KMS-11 (cell line): ENCODE measurements at regions not wholly inside any gene's neighbourhood (a gene's known extent, or its start where the extent isn't known, plus 50 kb on each side); places are given as distances from the start of the nearest gene placed in this dataset.
"Not testable (repeated sequence)": the region's sequence is repeated elsewhere in the genome, so short reads cannot be mapped to it uniquely, and the experiment has no call there.

Experiments used
- H2AFZ ChIP-seq: fragments of 200-600 bp; sonication (generic); 2 replicates; pipeline ENCODE4 v1.6.1; 2016; ENCODE audit warnings: antibody characterized with exemption, mixed run types, low read depth
- H3K27ac ChIP-seq: fragments of 200-600 bp; sonication (generic); 2 replicates; pipeline ENCODE4 v1.6.1; 2016; ENCODE audit warnings: mild to moderate bottlenecking, mixed run types
- H3K27me3 ChIP-seq: fragments of 200-600 bp; sonication (generic); 2 replicates; pipeline ENCODE4 v1.6.1; 2017; ENCODE audit warnings: mild to moderate bottlenecking, low read depth, mixed run types, moderate library complexity; ENCODE audit not compliant: insufficient read depth
- H3K36me3 ChIP-seq: fragments of 200-600 bp; sonication (generic); 2 replicates; pipeline ENCODE4 v1.6.1; 2017; ENCODE audit warnings: mild to moderate bottlenecking, mixed run types; ENCODE audit not compliant: insufficient read depth
- H3K4me1 ChIP-seq: fragments of 200-600 bp; sonication (generic); 2 replicates; pipeline ENCODE4 v1.6.1; 2016; ENCODE audit warnings: mild to moderate bottlenecking, low read depth, mixed run types; ENCODE audit not compliant: poor library complexity, severe bottlenecking
- H3K4me2 ChIP-seq: fragments of 200-600 bp; sonication (generic); 2 replicates; pipeline ENCODE4 v1.7.0; 2016; ENCODE audit warnings: mild to moderate bottlenecking, mixed run types
- H3K4me3 ChIP-seq: fragments of 200-600 bp; sonication (generic); IDR thresholded peaks from 2 replicates; pipeline ENCODE4 v1.6.1; 2017; ENCODE audit warnings: low read depth, low read length, mixed read lengths; ENCODE audit not compliant: insufficient read depth
- H3K79me2 ChIP-seq: fragments of 200-600 bp; sonication (generic); 2 replicates; pipeline ENCODE4 v1.6.1; 2016; ENCODE audit warnings: low read depth, mixed run types; ENCODE audit not compliant: insufficient read depth
- H3K9ac ChIP-seq: fragments of 200-600 bp; sonication (generic); 2 replicates; pipeline ENCODE4 v1.6.1; 2016; ENCODE audit warnings: mild to moderate bottlenecking, mixed run types
- H4K20me1 ChIP-seq: fragments of 200-600 bp; sonication (generic); 2 replicates; pipeline ENCODE4 v1.6.1; 2016; ENCODE audit warnings: mild to moderate bottlenecking, mixed run types; ENCODE audit not compliant: insufficient read depth
- CTCF ChIP-seq: fragments of 200-600 bp; sonication (generic); conservative IDR thresholded peaks from 2 replicates; pipeline ENCODE4 v1.6.1; 2017; ENCODE audit warnings: low read depth, mild to moderate bottlenecking, antibody characterized with exemption, low read length, moderate library complexity, mixed read lengths

- H3K36me3 ChIP-seq: no peaks in the 10 kb centered on the region
- no peaks in the 10 kb centered on the region for H3K27me3 ChIP-seq
- H4K20me1 ChIP-seq: no peaks in the 10 kb centered on the region
- H3K27ac ChIP-seq: no peak overlapping the region
- TF ChIP-seq CTCF: no peak
- H3K4me2 ChIP-seq: no peak overlapping the region
- H3K9ac ChIP-seq: no peak overlapping the region
- H3K4me3 ChIP-seq: no peak overlapping the region
- H3K79me2 ChIP-seq: no peaks in the 10 kb centered on the region
- H2AFZ ChIP-seq: no peak overlapping the region
- H3K4me1 ChIP-seq: no peaks in the 10 kb centered on the region
Measured at GRCh38 chr12:59429766-59430165, 166.1 kb upstream of the SLC16A7 start.

GRCh38 chr12:59425798-59426197 lies 170.0 kb upstream of the SLC16A7 start:
- Histone ChIP-seq H3K27me3 (no peaks in the 10 kb centered on the region), H4K20me1 (no peaks in the 10 kb centered on the region), H3K36me3 (no peaks in the 10 kb centered on the region), H3K4me1 (no peaks in the 10 kb centered on the region), H3K4me2 (no peak overlapping the region), H3K27ac (no peak overlapping the region), H3K9ac (no peak overlapping the region), H3K79me2 (no peaks in the 10 kb centered on the region), H3K4me3 (no peak overlapping the region), H2AFZ (no peak overlapping the region)
- no peak for TF ChIP-seq CTCF

- H3K27ac ChIP-seq, H3K4me1 ChIP-seq, H2AFZ ChIP-seq, H3K27me3 ChIP-seq, H3K4me3 ChIP-seq, H3K9ac ChIP-seq, H4K20me1 ChIP-seq, H3K79me2 ChIP-seq, H3K4me2 ChIP-seq, H3K36me3 ChIP-seq: not testable (repeated sequence)
Measured at GRCh38 chr12:59424666-59425065, 171.2 kb upstream of the SLC16A7 start.

- H3K27ac ChIP-seq: no peak overlapping the region
- no peaks in the 10 kb centered on the region for H3K27me3 ChIP-seq
- no peaks in the 10 kb centered on the region for H3K79me2 ChIP-seq
- no peaks in the 10 kb centered on the region for H3K4me1 ChIP-seq
- H3K4me3 ChIP-seq: no peak overlapping the region
- H2AFZ ChIP-seq: no peak overlapping the region
- no peak for TF ChIP-seq CTCF
- H3K4me2 ChIP-seq: no peak overlapping the region
- no peaks in the 10 kb centered on the region for H4K20me1 ChIP-seq
- H3K36me3 ChIP-seq: no peaks in the 10 kb centered on the region
- H3K9ac ChIP-seq: no peak overlapping the region
Measured at GRCh38 chr12:59414051-59414450, 181.8 kb upstream of the SLC16A7 start.

- Histone ChIP-seq H3K79me2 (no peaks in the 10 kb centered on the region), H3K27ac (no peak overlapping the region), H3K4me1 (peaks cover 13% of the 10 kb centered on the region), H3K36me3 (no peaks in the 10 kb centered on the region), H3K9ac (no peak overlapping the region), H4K20me1 (no peaks in the 10 kb centered on the region), H3K27me3 (no peaks in the 10 kb centered on the region), H3K4me3 (no peak overlapping the region), H2AFZ (no peak overlapping the region), H3K4me2 (no peak overlapping the region)
- no peak for TF ChIP-seq CTCF
Measured at GRCh38 chr12:59408431-59408830, 187.4 kb upstream of the SLC16A7 start.
